ENCODE measurements at regions not wholly inside any gene's neighbourhood (a gene's known extent, or its start where the extent isn't known, plus 50 kb on each side); places are given as distances from the start of the nearest gene placed in this dataset.

GRCh38 chr20:58579069-58579818 is 64.0 kb upstream of the APCDD1L start:
- H3K4me1 ChIP-seq (ENCODE audit: control insufficient read depth, insufficient read depth, low read length): no peaks in the 10 kb centered on the region
- H3K9me3 ChIP-seq (ENCODE audit: control insufficient read depth, insufficient read depth, low read depth, low read length): no peaks in the 10 kb centered on the region
- H3K36me3 ChIP-seq (ENCODE audit: control insufficient read depth in 2 of 2, insufficient read depth in 1 of 2, low read length in 2 of 2): no peaks in the 10 kb centered on the region
- CTCF ChIA-PET: no interaction called here
- no peak overlapping the region for H3K27ac ChIP-seq (ENCODE audit: extremely low read depth, low read depth, low read length)
- TF ChIP-seq ZNF670 (tag by site-specific recombination; IDR thresholded peaks at IDR 0.05; ENCODE audit: low read depth) (no peak), ZBTB17 (tag by site-specific recombination; IDR thresholded peaks at IDR 0.05) (no peak), ZNF530 (tag by site-specific recombination; IDR thresholded peaks at IDR 0.05; ENCODE audit: low read depth) (no peak)
- H3K4me3 ChIP-seq (ENCODE audit: low read depth, low read length): no peak overlapping the region
- POLR2A ChIA-PET: no interaction called here

- ChIA-PET CTCF (no interaction called here), POLR2A (no interaction called here)
- no peaks in the 10 kb centered on the region for H3K4me1 ChIP-seq (ENCODE audit: control insufficient read depth, insufficient read depth, low read length)
- no peak overlapping the region for H3K4me3 ChIP-seq (ENCODE audit: low read depth, low read length)
- no peaks in the 10 kb centered on the region for H3K9me3 ChIP-seq (ENCODE audit: control insufficient read depth, insufficient read depth, low read depth, low read length)
- H3K27ac ChIP-seq (ENCODE audit: extremely low read depth, low read depth, low read length): no peak overlapping the region
- no peaks in the 10 kb centered on the region for H3K36me3 ChIP-seq (ENCODE audit: control insufficient read depth in 2 of 2, insufficient read depth in 1 of 2, low read length in 2 of 2)
- TF ChIP-seq ZNF341 (tag by site-specific recombination; IDR thresholded peaks at IDR 0.05; ENCODE audit: low read depth) (no peak), ZNF791 (tag by site-specific recombination; IDR thresholded peaks at IDR 0.05) (no peak), ZNF24 (tag by site-specific recombination; IDR thresholded peaks at IDR 0.05) (no peak), ZNF707 (tag by site-specific recombination; IDR thresholded peaks at IDR 0.05) (no peak), ZEB2 (tag by site-specific recombination; IDR thresholded peaks at IDR 0.05) (no peak), ZNF292 (tag by site-specific recombination; IDR thresholded peaks at IDR 0.05; ENCODE audit: borderline replicate concordance, low read depth) (no peak)
Observed at GRCh38 chr20:58577871-58578598, 62.8 kb upstream of the APCDD1L start.

- POLR2A ChIA-PET: no interaction called here
- Histone ChIP-seq H3K4me3 (ENCODE audit: low read depth, low read length) (no peak overlapping the region), H3K9me3 (ENCODE audit: control insufficient read depth, insufficient read depth, low read depth, low read length) (no peaks in the 10 kb centered on the region), H3K4me1 (ENCODE audit: control insufficient read depth, insufficient read depth, low read length) (peaks cover under 1% of the 10 kb centered on the region; the same call in 1 of the 2 replicates), H3K36me3 (ENCODE audit: control insufficient read depth in 2 of 2, insufficient read depth in 1 of 2, low read length in 2 of 2) (no peaks in the 10 kb centered on the region), H3K27ac (ENCODE audit: extremely low read depth, low read depth, low read length) (no peak overlapping the region)
- CTCF ChIA-PET: no interaction called here
- TF ChIP-seq ZNF530 (tag by site-specific recombination; IDR thresholded peaks at IDR 0.05; ENCODE audit: low read depth): no peak
- no peak for TF ChIP-seq ZNF560 (tag by site-specific recombination; IDR thresholded peaks at IDR 0.05; ENCODE audit: borderline replicate concordance)
- no peak for TF ChIP-seq ZNF654 (tag by site-specific recombination; IDR thresholded peaks at IDR 0.05; ENCODE audit: low read depth)
Observed at GRCh38 chr20:58577139-58577806, 62.1 kb upstream of the APCDD1L start.

GRCh38 chr20:58576603-58576970 is 61.4 kb upstream of the APCDD1L start:
- Histone ChIP-seq H3K27ac (ENCODE audit: extremely low read depth, low read depth, low read length) (no peak overlapping the region), H3K36me3 (ENCODE audit: control insufficient read depth in 2 of 2, insufficient read depth in 1 of 2, low read length in 2 of 2) (no peaks in the 10 kb centered on the region), H3K4me3 (ENCODE audit: low read depth, low read length) (no peak overlapping the region), H3K9me3 (ENCODE audit: control insufficient read depth, insufficient read depth, low read depth, low read length) (no peaks in the 10 kb centered on the region), H3K4me1 (ENCODE audit: control insufficient read depth, insufficient read depth, low read length) (peaks cover 2% of the 10 kb centered on the region; the same call in 1 of the 2 replicates)
- CTCF ChIA-PET: no interaction called here
- TF ChIP-seq ZNF394 (tag by site-specific recombination; IDR thresholded peaks at IDR 0.05; ENCODE audit: borderline replicate concordance): no peak
- TF ChIP-seq ZNF48 (tag by site-specific recombination; IDR thresholded peaks at IDR 0.05): no peak
- TF ChIP-seq ZBTB26 (tag by site-specific recombination; optimal IDR thresholded peaks at IDR 0.05): no peak
- no peak for TF ChIP-seq IKZF3 (tag by site-specific recombination; IDR thresholded peaks at IDR 0.05)
- no peak for TF ChIP-seq ZNF26 (tag by site-specific recombination; IDR thresholded peaks at IDR 0.05)
- POLR2A ChIA-PET: no interaction called here

Measured in HEK293 (cell line).